ENCODE measurements at regions not wholly inside any gene's neighbourhood (a gene's known extent, or its start where the extent isn't known, plus 50 kb on each side); places are given as distances from the start of the nearest gene placed in this dataset.
"Not testable (repeated sequence)": the region's sequence is repeated elsewhere in the genome, so short reads cannot be mapped to it uniquely, and the experiment has no call there.

DNA sequence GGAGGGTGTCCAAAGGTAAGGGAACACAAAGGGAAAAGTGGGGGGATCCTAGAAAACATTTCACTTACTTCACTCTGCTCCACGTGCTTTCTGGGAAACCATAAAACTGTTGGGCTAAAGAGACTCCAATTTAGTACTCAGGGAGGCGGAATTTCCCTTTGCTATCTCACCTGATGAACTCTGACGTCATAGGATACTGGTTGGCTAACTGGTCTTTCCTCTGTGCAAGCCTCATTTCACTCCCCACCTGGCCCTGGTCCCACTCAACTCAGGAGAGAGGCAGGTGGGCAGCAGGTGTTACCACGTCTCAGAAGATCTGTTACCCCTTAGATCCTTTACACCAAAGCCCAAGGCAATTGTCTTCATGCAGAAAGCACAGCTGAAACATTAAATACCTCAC lies 51.8 kb upstream of the PMAIP1 start:
- no peak for DNase-seq

DNA sequence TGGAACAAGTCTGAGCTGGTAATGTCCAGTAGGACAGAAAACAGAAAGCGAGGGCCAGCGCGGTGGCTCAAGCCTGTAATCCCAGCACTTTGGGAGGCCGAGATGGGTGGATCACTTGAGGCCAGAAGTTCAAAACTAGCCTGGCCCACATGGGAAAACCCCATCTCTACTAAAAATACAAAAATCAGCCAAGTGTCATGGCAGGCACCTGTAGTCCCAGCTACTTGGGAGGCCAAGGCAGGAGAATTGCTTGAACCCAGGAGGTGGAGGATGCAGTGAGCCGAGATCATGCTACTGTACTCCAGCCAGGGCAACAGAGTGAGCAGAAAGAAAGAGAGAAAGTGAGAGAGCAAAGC lies 52.3 kb upstream of the PMAIP1 start:
- DNase-seq = not testable (repeated sequence)

DNA sequence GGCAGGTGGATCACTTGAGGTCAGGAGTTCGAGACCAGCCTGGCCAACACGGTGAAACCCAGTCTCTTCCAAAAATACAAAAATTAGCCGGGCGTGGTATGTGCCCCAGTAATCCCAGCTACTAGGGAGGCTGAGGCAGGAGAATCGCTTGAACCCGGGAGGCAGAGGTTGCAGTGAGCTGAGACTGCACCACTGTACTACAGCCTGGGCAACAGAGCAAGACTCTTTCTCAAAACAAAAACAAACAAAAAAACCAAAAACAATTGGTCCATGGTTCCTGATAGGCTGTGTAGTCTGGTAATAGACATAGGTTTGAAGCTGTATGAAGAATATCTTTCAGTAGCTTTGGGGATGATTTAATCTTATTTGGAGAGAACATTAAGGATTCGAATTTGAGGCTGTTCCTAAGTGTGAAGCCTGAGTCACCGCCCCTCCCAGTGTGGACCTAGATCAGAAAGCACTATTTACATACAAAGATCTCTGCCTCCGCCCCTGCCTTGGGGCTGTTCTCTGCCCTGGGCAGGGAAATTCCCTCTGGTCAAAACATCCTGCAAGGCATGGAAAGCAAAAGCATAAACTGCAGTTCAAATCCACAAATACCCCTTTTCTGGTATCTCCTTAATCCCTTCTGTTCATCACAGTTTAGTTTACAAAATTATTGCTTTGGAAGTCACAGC lies 52.8 kb upstream of the PMAIP1 start:
- DNase-seq = no peak

DNA sequence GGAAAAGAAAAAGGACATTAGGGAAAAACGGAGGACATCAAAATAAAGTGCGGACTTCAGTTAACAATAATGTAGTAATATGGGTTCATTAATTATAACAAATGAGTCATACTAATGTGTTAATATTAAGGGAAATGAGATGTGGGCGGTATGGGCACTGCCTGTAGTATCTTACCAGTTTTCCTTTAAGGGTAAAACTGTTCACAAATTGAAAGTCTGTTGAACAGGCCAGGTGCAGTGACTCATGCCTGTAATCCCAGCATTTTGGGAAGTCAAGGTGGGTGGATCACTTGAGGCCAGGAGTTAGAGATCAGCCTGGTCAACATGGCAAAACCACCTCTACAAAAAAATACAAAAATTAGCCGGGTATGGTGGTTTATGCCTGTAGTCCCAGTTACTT lies 56.8 kb upstream of the PMAIP1 start:
- no peak for DNase-seq

DNA sequence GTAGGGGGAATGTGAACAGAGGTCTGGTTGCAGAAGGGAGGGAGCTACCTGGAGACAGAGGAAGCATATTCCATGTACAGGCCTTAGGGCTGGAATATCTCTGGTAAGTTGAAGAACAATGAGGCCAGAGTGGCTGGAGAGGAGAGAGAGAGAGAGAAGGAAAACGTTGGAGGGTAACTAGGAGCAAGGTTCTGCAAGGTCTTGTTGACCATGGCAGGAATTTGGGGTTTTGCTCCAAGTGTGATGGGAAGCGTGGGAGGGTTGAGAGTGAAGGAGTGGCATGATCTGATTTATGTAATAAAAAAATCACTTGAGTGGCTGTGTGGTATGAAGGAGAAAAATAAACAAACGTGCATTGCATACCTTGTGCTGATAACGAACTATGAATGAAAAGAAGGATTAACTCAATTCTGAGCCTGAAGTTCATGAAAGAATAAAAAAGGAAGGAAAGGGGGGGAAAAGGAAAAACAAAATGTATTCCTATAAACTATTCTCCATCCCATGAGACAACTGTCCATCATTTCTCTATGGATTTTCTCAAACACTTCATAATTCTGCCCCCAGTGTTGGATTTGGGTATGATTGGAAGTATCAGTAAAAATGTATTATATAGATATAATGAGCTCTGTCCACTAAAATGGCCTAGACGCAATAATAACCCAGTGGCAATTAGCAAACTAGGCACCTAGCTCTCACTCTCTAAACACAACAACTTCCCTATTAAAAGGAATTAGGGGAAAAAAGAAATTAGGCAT lies 59.7 kb upstream of the PMAIP1 start:
- DNase-seq = no peak

DNA sequence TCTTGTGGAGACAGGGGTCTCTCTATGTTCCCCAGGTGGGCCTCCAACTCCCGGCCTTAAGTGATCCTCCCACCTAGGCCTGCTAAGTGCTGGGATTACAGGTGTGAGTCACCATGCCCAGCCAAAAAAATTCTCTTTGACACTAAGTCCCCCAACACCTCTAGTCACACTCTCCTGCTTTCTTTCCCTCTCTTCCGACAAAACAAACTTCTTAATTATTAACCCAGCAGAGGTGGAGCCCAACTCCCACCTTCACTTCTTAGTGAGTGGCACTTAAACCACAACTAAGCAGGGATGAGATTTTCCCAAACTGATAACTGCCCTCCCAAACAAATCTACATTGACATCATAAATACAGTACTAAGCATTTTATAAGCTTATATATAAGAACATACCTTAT lies 60.5 kb upstream of the PMAIP1 start:
- no peak for DNase-seq

DNA sequence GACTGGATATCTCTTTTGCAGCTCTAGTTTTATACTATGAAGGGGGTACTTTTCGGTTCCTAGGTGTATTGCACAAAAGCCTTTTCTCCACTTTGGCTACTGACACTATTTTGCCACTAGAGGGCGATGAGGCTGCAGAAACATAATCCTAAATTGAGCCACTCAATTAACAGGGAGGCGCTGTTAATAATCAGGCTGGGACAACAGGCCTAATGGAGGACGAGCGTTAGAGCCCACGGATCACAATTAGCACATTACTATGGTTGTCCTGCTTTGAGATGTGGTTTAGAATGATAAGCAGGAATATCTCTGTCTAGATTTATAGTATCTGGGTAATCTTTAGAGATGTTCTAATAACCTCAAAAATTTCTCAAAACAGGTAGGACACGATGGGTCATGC lies 62.2 kb upstream of the PMAIP1 start:
- DNase-seq = peak; percentile 54

DNA sequence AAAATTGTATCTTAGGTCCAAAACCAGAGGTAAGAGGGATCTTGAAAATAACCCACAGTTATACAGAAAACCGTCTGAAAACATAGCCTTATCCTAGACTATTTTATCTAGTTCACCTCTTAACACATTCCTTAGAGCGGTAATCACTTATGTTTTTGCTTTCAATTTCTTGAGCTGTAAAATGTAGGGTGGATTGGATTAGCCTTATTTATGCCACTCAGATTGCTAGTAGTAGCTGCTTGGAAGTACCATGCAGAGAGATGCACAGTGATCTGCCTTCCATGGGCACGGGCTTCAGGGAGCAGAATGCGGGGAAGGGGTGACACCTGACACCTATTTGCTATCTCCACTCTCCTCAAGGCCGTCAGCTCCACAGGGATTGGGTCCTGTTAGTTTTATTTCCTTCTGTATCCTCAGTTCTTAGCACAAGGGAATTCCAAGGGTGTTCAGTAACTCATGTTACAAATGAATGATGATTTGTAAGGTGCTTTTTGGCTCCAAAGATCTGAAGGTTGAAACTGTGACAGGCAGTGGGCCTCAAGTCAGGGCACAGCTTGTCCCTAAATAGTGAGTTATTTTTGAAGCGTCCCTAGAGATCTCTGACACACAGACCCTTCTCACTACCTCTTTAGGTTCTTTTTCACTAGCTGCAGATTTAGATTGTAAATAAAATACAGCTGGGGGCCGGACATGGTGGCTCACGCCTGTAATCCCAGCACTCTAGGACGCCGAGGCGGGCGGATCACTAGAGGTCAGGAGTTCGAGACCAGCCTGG lies 64.0 kb upstream of the PMAIP1 start:
- no peak for DNase-seq

DNA sequence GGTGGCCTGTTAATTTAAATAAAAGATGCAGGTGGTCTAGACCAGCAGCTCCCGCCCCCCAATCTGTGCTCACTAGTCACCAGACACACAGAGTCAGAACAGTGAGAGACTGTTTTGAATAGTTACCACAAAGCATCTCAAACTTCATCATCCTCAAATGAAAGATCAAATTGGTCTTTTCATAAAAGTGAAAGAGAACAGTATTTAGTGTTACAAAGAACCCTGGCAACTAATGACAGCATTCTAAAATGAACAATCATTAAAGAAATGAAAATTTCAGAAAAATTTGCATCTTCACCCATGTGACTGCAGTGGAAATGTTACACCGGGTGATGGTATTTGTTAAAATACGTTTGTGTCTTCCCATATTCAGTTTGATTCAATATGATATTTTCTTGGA lies 65.5 kb upstream of the PMAIP1 start:
- no peak for DNase-seq

DNA sequence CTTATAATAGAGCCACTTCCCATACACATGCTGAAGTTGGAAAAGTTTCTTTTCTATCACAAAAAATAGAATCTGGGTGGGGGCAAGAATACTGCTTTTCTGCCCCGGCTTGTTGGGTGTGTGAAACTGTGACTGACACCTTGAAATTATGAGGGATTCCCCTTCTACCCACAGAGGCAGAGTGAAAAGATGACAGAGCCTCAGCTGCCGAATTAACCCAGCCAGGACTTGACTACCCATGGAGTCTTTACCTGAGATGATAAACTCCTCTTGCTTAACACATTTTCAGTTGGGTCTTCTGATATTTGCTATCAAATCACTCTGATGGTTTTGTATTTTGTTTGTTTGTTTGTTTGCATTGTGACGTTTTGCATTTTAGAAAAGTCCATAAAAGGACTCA lies 66.0 kb upstream of the PMAIP1 start:
- no peak for DNase-seq

DNA sequence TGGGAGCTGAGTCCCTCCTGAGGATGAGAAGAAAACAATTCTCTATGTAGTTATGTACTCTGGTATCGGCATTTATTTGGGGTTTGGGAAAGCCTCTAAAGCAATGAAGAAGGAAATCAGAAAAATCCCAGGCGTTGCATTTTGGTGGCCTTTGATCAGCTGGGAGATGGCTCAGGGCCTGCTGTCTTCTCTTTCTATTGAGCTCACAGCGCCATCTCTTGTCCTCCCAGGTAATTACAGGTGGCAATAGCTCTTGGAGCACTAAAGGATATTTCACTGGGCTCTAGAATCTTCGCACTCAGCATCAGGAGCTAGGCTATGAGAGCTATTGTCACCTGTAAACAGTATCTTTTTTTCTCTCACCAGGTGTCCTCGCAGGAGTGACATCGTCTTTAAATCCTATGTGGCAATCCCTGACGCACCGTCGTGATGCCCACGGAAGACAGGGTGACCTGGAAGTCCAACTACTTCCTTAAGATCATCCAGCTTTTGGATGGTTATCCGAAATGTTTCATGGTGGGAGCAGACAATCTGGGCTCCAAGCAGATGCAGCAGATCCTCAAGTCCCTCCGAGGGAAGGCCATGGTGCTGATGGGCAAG lies 76.1 kb upstream of the PMAIP1 start:
- DNase-seq = peak; percentile 26

DNA sequence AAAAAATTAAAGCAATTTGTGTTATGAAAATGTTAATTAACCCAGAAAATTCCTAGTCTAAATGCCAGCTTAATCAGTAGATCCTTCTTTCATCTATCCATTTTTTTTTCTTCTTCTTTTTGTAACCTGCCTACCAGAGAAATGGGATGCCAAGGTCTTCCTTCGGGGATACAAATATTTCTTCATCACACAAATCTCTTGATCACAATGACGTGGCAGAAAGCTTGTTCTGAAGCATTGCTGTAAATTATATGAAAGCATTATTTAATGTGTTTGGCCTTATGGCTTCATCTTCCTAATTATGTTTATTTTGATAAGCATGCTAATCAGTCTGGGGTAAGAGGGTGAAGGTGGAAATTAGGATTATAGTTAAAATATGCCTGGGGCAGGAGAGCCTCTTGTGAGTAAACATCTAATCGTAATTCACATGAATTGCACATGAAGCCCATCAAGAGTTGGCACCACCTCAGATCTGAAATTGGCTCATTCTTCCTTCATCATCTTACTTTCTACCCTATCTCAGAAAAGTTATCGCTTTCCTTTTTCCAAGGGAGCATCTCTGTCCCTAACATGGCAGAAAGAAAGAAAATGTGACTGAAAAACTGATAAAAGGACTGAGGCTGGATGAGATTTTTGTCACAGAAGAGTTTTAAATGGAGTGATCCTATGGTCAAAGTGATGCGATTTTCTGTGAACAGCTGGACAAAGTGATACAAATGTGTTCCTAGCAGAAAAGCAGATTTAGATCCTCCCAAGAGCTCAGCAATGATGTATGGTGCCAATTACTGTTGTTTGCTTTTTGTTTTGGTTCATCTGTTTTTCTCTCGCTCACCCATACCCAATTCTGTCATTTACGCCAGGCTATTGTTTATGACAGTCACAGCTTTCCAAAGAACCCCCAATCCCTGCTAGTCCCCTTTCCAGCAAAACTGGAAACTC lies 76.9 kb upstream of the PMAIP1 start:
- DNase-seq = no peak

DNA sequence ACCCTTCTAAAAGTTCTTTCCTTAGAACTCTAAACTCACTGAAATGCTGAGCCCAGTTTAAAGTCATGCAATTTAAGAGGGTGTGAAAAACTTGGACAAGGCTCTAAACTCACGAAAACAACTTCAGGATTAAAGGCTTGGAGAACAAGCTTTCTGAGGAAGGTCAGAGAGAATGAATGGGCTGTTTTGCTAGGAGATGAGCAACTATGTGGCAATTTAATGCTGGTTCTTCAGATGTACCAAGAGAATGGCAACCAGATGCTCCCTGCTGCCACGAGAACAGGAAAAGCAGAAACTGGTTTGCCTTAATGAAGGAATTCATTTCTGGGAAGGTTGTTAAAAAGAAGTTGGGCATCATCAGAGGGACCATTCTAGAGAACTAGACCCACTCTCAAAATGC lies 77.8 kb upstream of the PMAIP1 start:
- DNase-seq = no peak

DNA sequence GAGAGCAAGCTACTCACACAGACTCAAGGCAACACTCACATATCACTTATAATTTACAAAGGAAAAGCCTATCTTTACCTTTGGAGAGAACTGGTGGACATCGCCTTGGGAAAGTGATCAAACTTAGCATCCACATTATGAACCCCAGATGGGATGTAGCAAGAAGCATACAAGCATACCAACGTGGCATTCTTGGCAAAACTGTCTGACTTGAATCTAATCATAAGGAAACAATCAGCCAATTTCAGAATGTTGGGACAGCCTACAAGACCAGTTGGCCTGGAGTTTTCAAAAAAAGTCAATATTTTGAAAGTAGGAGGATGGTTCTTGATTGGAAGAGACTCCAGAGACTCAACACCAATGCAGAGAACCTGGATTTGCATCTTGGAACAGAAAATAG lies 79.1 kb upstream of the PMAIP1 start:
- no peak for DNase-seq

DNA sequence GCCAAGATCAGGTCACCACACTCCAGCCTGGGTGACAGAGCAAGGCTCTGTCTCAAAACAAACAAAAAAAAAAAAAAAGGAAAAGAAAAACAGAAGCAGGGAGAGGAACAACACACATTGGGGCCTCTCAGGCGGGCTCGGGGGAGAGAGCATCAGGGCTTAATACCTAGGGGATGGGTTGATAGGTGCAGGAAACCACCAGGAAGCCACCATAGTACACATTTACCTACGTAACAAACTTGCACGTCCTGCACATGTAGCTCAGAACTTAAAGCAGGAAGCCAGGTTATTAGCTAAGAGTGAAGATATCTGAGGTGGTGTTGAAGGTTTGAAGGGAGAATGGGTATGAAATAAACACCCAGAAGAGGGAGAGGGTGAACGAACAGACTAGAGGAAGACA lies 81.0 kb upstream of the PMAIP1 start:
- DNase-seq = no peak

DNA sequence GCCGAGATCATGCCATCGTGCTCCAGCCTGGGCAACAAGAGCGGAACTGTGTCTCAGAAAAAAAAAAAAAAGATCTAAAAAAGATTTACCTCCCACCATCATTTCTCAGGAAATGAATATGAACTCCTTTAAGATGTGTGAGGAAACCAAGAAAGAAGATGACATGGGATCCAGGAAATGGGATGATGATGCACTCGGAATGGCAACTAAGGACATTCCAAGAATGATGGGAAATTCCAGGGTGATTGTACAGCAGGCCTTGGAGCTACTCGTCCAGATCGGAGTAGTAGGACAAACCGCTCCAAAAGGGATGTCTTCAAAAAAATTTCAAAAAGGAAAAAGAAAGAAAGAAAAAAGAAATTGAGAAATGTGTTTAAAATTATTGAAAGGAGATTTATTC lies 84.9 kb upstream of the PMAIP1 start:
- DNase-seq = no peak

DNA sequence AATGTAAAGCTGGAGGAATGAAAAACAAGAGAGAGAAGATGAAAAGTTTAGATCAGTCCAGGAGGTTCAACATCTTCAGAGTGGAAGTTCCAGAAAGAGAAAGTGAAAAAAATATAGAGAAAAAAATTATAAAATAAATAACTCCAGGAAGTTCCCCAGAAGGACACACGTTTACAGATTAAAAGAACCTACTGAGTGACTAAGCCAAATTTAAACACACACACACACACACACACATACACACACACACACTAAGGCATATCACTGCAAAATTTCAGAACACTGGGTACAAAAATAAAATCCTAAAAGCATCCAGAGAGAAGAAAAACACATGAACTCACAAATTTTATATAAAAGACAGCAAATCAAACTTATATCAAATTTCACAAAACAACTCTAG lies 85.9 kb upstream of the PMAIP1 start:
- no peak for DNase-seq

DNA sequence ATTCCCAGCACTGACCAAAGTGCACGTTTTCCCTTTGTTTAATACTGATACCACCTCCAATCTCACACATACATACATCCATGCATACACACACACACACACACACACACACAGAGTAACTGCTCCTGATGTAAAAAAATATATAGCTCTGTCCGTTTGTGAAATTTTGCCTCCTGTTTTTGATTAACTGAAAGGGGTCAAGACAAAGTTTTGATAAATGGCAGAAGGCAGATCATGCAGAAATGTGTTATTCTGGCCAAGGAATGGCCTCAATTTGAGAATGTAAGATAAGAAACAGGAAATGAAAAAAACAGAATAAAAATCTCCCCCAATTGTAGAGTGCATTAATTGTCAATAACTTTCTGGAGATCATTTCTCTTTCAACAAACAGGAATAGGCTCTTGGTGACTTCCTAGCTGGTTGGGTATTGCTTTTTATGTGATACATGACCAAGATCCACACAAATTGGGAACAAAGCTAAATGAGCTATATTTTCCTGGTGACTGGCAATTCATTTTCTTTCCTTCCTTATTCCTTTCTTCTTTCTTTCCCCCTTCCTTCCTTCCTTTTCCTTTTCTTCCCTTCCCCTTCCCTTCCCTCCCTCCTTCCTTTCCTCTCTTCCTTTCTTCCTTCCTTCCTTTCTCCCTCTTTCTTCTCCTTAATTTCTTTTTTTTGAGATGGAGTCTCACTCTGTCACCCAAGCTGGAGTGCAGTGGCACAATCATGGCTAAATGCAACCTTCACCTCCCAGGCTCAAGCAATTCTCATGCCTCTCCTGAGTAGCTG lies 88.9 kb upstream of the PMAIP1 start:
- DNase-seq = no peak

DNA sequence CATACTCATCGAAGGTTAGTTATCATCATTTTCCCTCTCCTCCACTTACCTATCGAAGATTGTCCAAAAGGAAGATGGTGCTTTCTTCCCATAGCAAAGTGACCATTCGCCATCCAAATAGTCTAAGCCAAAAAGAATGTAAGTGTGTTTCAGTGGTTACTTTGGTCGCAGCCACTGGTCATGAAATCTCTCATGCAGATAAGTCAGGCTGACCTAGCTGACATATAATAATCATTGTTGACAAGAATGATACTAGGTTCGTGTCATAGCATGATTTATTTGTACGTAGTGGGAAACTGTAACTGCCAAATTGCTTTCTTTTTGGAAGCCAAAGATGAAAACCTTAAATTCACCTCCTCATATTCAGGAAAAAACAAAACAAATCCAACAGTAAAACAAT lies 89.6 kb upstream of the PMAIP1 start:
- DNase-seq = no peak

DNA sequence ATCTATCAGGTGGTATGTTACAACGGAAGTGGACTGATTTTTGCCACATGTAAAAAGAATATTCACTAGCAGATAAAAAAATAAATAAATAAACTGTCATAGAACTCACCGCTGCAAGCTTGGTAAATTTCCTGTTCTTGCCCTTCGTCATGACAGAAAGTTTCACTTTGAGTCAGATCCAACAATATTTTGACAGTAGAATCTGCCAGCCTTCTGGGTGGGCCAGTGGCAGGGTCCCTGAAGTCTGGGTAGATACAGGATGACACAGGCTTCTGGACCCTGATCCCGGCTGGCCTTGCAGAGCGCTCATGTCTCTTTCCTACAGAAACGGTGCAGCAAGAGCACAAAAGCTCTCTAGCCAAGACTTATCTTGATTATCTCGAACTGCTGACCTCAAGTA lies 97.8 kb upstream of the PMAIP1 start:
- no peak for DNase-seq

DNA sequence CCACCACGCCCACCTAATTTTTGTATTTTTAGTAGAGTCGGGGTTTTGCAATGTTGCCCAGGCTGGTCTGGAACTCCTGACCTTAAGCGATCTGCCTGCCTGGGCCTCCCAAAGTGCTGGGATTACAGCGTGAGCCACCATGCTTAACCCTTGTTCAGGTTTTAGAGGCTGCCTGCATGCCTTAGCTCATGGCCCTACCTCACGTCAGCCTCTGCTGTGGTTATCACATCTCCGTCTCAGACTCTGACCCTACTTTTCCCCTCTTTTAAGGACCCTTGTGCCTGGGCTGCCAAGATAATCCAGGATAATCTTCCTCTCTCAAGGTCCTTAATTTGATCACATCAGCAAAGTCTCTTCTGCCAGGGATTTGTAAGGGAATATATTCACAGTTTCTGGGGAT lies 98.2 kb upstream of the PMAIP1 start:
- no peak for DNase-seq

DNA sequence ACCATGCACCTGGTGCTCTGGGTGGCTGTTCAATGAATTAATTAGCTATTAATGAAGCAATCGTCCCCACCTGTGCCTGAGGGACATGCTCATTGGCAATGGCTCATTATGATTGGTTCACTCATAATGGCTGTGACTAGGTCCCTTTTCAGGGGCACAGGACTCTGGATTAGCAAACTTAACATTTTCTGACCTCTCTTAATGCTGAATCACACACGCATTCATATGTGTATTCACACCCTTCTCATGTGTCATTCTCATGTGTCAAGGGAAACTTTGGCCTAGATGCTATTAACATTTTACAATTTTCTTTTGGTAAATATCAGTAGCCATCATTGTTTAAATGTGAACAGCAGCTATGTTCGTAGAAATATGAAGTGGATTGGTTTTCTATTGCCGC lies 98.9 kb upstream of the PMAIP1 start:
- DNase-seq = no peak
